SK-N-SH (cell line): ENCODE measurements at regions not wholly inside any gene's neighbourhood (a gene's known extent, or its start where the extent isn't known, plus 50 kb on each side); places are given as distances from the start of the nearest gene placed in this dataset.

Experiments used
- EP300 ChIP-seq, 2 experiments: IDR thresholded peaks; 2 replicates each; pipeline versions ENCODE4 v1.4.0 to v1.6.1; 2012; ENCODE audit warnings: borderline replicate concordance in 1 of 2, low read depth in 1 of 2, low read length in 1 of 2
- JUND ChIP-seq: IDR thresholded peaks from 2 replicates; pipeline ENCODE4 v1.4.0; 2012
- TF ChIP-seq, protein P1 (sequence below): fragments of 200-600 bp; sonication (generic); IDR thresholded peaks from 2 replicates; pipeline ENCODE4 v1.6.1; 2017; ENCODE audit warnings: antibody characterized with exemption, mild to moderate bottlenecking, moderate library complexity

DNA sequence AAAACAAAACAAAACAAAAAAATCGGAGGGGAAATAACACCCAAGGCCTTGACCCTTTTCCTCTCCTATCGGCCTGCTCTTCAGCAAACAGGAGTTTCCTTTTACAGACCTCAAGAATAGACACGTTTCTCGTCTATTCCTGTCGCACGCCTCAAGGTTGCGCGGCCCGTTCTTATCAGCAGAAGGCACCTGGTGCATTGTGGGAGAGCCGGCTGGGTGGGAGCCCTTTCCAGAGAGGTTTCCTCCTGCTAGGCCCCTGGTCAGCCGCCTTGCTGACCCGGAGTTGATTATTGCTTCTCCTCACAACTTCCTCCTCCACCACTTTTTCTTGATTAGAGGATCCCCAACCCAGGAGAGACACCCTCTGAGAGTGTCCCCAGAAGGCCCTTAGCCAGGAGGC, 497.3 kb downstream of the MIAT start:
- TF ChIP-seq JUND (no peak), EP300 (IDR thresholded peaks at IDR 0.05; ENCODE audit: borderline replicate concordance in 1 of 2, low read depth in 1 of 2, low read length in 1 of 2) (no peak)
- TF ChIP-seq, protein P1, sequence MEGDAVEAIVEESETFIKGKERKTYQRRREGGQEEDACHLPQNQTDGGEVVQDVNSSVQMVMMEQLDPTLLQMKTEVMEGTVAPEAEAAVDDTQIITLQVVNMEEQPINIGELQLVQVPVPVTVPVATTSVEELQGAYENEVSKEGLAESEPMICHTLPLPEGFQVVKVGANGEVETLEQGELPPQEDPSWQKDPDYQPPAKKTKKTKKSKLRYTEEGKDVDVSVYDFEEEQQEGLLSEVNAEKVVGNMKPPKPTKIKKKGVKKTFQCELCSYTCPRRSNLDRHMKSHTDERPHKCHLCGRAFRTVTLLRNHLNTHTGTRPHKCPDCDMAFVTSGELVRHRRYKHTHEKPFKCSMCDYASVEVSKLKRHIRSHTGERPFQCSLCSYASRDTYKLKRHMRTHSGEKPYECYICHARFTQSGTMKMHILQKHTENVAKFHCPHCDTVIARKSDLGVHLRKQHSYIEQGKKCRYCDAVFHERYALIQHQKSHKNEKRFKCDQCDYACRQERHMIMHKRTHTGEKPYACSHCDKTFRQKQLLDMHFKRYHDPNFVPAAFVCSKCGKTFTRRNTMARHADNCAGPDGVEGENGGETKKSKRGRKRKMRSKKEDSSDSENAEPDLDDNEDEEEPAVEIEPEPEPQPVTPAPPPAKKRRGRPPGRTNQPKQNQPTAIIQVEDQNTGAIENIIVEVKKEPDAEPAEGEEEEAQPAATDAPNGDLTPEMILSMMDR: no peak
